Suprapubic skin (tissue), 4 donors: ENCODE measurements at regions not wholly inside any gene's neighbourhood (a gene's known extent, or its start where the extent isn't known, plus 50 kb on each side); places are given as distances from the start of the nearest gene placed in this dataset.

ENCODE experiments used
- CTCF ChIP-seq, 2 donors: fragments of 200-600 bp in 1 of 2; fragments of 450-650 bp in 1 of 2; sonication (generic) in 1 of 2; IDR thresholded peaks; one replicate each; pipeline ENCODE4 v1.5.1; 2016 to 2019; ENCODE audit warnings: antibody characterized with exemption in 2 of 2, mild to moderate bottlenecking in 1 of 2, moderate library complexity in 1 of 2
- POLR2A ChIP-seq, 2 donors: fragments of 450-650 bp; IDR thresholded peaks; one replicate each; pipeline ENCODE4 v1.6.1; 2017; ENCODE audit warnings: antibody characterized with exemption in 2 of 2, mild to moderate bottlenecking in 2 of 2, moderate library complexity in 2 of 2
- POLR2AphosphoS5 ChIP-seq, 3 donors: sonication (generic); formaldehyde crosslinking; IDR thresholded peaks; one replicate each; pipeline ENCODE4 v1.6.1; 2017; ENCODE audit warnings: antibody characterized with exemption in 3 of 3

GRCh38 chr16:79797486-79797885 is 196.9 kb upstream of the MAF start:
- TF ChIP-seq CTCF (IDR thresholded peaks at IDR 0.05): no peak
- TF ChIP-seq POLR2A (IDR thresholded peaks at IDR 0.05): no peak
- TF ChIP-seq POLR2AphosphoS5 (IDR thresholded peaks at IDR 0.05): no peak
